AG04449 (cell line): ENCODE measurements at regions not wholly inside any gene's neighbourhood (a gene's known extent, or its start where the extent isn't known, plus 50 kb on each side); places are given as distances from the start of the nearest gene placed in this dataset.

Experiments used
- CTCF ChIA-PET: fragments of 350-600 bp; formaldehyde crosslinking; extraction: SDS; loops from one replicate; lab custom pipeline; 2021; ENCODE audit warnings: antibody characterized with exemption; lab: Yijun Ruan, JAX
- POLR2A ChIA-PET: fragments of 400-600, 350-600 bp; formaldehyde crosslinking; extraction: SDS; loops from one replicate; lab custom pipeline; 2020; ENCODE audit warnings: antibody characterized with exemption, inconsistent platforms; lab: Yijun Ruan, JAX
- DNase-seq: peaks from one replicate; pipeline ENCODE4 v3.0.0-alpha.2; 2010; ENCODE audit warnings: low read depth, low spot score
- H3K4me3 ChIP-seq: 2 replicates; pipeline ENCODE4 v1.5.1; 2011; ENCODE audit warnings: low read depth, mild to moderate bottlenecking, control low read depth, low read length
- CTCF ChIP-seq: IDR thresholded peaks from one replicate; pipeline ENCODE4 v1.5.1; 2011; ENCODE audit warnings: mild to moderate bottlenecking, moderate library complexity, low read length, control low read depth, inconsistent platforms; ENCODE audit not compliant: insufficient read depth; ENCODE audit errors: missing control alignments

DNA sequence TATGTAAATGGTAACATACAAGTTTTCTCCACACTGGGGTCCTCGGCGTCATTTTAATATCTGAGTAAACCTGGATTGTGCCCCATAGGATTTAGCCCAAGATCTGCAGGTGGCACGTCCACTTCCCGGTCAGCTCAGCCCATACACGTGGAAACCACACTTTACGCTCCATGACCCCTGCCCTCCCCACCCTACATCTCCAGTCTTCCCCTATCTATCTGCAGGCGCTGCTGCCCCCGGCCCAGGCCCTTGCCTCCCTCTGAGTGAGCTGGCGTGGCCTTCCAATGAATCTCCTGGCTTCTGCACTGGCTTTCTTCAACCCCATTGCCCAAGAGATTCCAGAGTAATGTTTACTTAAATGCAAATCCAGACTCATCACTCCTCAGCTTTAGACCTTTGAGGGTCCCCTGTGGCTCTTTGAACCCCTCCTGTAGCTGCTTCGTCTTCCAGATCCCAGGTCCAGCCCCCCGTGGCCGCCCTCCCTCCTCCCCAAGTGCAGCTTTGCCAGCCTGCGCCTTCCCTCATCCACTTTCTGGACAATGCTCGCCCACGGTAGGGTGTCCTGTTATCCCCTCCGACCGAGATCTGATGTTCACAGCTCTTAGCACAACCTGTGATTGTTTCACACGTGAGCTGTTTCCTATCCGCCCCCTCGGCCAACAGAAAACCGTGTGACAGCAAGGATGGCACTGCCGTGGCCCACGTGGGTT, 421.4 kb upstream of the SALL3 start:
- TF ChIP-seq CTCF = no peak
- no peak overlapping the region for H3K4me3 ChIP-seq
- no peak for DNase-seq
- POLR2A ChIA-PET = no interaction called here
- CTCF ChIA-PET = no interaction called here

GRCh38 chr18:78558948-78559347, 420.7 kb upstream of the SALL3 start:
- ChIA-PET CTCF (no interaction called here), POLR2A (no interaction called here)
- no peak overlapping the region for H3K4me3 ChIP-seq
- no peak for DNase-seq
- no peak for TF ChIP-seq CTCF

DNA sequence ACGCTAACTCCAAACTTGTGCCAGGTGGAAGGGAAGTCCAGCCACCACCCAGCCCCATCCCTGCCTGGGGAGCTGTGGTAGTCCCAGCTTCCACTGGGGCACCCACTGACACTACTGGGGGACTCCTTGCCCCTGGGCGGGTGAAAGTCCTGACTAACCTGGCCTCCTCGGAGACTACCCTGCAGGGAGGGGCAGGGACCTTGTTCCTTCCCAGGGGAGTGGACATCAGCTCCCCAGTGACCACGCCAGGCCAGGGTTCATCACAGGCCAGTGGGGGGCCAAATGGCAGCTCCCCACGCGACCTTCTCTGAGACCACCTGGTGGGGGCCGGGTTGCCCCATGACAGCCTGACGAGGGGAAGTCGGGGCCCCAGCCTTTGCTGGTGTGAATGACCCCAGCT, 420.0 kb upstream of the SALL3 start:
- no peak for TF ChIP-seq CTCF
- POLR2A ChIA-PET = no interaction called here
- no peak overlapping the region for H3K4me3 ChIP-seq
- no peak for DNase-seq
- CTCF ChIA-PET = no interaction called here

- CTCF ChIA-PET = no interaction called here
Observed at GRCh38 chr18:78561757-78562510, 417.7 kb upstream of the SALL3 start.

GRCh38 chr18:78562531-78562961, 417.1 kb upstream of the SALL3 start:
- DNase-seq = no peak
- no peak for TF ChIP-seq CTCF
- no peak overlapping the region for H3K4me3 ChIP-seq
- ChIA-PET POLR2A (no interaction called here), CTCF (no interaction called here)

More at GRCh38 chr18:78561757-78562510, 417.7 kb upstream of the SALL3 start:
- no peak for TF ChIP-seq CTCF
- POLR2A ChIA-PET = no interaction called here
- DNase-seq = no peak
- H3K4me3 ChIP-seq = no peak overlapping the region

DNA sequence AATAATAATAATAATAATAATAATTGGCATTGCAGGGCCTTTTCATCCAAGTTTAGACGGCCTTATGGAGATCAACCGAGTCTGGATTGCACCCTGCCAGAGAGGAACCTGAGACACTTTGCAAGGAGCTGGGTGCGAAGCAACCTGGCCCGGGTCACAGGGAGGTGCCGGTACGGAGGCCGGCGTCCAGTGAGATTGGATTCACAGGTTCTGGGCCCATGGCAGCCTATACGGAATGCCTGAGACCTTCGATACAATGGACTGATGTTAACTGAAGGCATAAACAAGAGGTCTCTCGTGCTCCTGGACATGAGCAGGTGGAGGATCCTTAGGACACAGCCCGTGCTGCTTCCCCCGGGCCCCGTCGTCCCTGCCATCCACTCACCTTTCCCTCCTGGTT, 416.5 kb upstream of the SALL3 start:
- no peak for TF ChIP-seq CTCF

More for the DNA sequence above, 416.5 kb upstream of the SALL3 start:
- DNase-seq = no peak
- POLR2A ChIA-PET = no interaction called here
- CTCF ChIA-PET = no interaction called here
- no peak overlapping the region for H3K4me3 ChIP-seq
